H1 (cell line): ENCODE measurements at regions not wholly inside any gene's neighbourhood (a gene's known extent, or its start where the extent isn't known, plus 50 kb on each side); places are given as distances from the start of the nearest gene placed in this dataset.
"Not testable (repeated sequence)": the region's sequence is repeated elsewhere in the genome, so short reads cannot be mapped to it uniquely, and the experiment has no call there.

Experiments used
- CTCF ChIA-PET: fragments of 300-600 bp; sonication (Branson Sonifier 250); formaldehyde crosslinking; loops from one replicate; lab custom pipeline; 2021; ENCODE audit not compliant: partially characterized antibody; lab: Charles Lee
- POLR2A ChIA-PET: fragments of 300-600 bp; sonication (Branson Sonifier 250); formaldehyde crosslinking; loops from one replicate; lab custom pipeline; 2021; ENCODE audit warnings: inconsistent platforms; ENCODE audit not compliant: partially characterized antibody; lab: Charles Lee
- DNase-seq, 2 experiments: peaks; one replicate each; pipeline versions ENCODE4 v3.0.0 to v3.0.0-alpha.2; 2010 to 2022; ENCODE audit warnings: low spot score in 2 of 2, low read depth in 1 of 2, mixed read lengths in 1 of 2
- FAIRE-seq: peaks from 2 replicates; lab custom pipeline; 2011; peaks lifted over from hg19 to GRCh38; lab: Jason Lieb, UNC
- H2AFZ ChIP-seq: 2 replicates; pipeline ENCODE4 v1.8.1; 2012; ENCODE audit warnings: low read length, inconsistent platforms
- H2AK5ac ChIP-seq: 2 replicates; pipeline ENCODE4 v1.6.1; 2013; ENCODE audit warnings: low read depth, low read length
- H2BK120ac ChIP-seq: replicated peaks from 2 replicates; pipeline ENCODE3; 2013; ENCODE audit warnings: low read depth, low read length, inconsistent platforms
- H2BK12ac ChIP-seq: 2 replicates; pipeline ENCODE4 v1.6.1; 2013; ENCODE audit warnings: low read depth, low read length
- H2BK15ac ChIP-seq: 2 replicates; pipeline ENCODE4 v1.6.1; 2013; ENCODE audit warnings: low read length
- H2BK20ac ChIP-seq: 2 replicates; pipeline ENCODE4 v1.6.1; 2013; ENCODE audit warnings: low read length
- H2BK5ac ChIP-seq: 2 replicates; pipeline ENCODE4 v1.6.1; 2013; ENCODE audit warnings: low read depth, low read length
- H3K14ac ChIP-seq: 2 replicates; pipeline ENCODE4 v1.6.1; 2013; ENCODE audit warnings: inconsistent platforms; ENCODE audit not compliant: insufficient read length
- H3K18ac ChIP-seq: 2 replicates; pipeline ENCODE4 v1.6.1; 2013; ENCODE audit warnings: low read length; ENCODE audit errors: extremely low read depth
- H3K23ac ChIP-seq: 2 replicates; pipeline ENCODE4 v1.6.1; 2013; ENCODE audit warnings: inconsistent platforms; ENCODE audit not compliant: insufficient read length
- H3K23me2 ChIP-seq: 2 replicates; pipeline ENCODE4 v1.6.1; 2013; ENCODE audit warnings: low read depth, low read length
- H3K27ac ChIP-seq: 2 replicates; pipeline ENCODE4 v1.6.1; 2011; ENCODE audit warnings: low read depth, low read length, inconsistent platforms
- H3K27me3 ChIP-seq, 4 experiments: replicated peaks in 1 of 4; 1 replicate in 1 of 4; 2 replicates in 3 of 4; pipeline versions ENCODE4 v1.6.1 to v1.8.1; 2011 to 2013; ENCODE audit warnings: low read length in 3 of 4, mild to moderate bottlenecking in 3 of 4, inconsistent platforms in 2 of 4, mixed read lengths in 2 of 4, moderate library complexity in 1 of 4; ENCODE audit not compliant: control insufficient read depth in 3 of 4, insufficient read depth in 3 of 4; ENCODE audit errors: extremely low read depth in 1 of 4
- H3K36me3 ChIP-seq, 4 experiments: 2 replicates each; pipeline versions ENCODE4 v1.6.1 to v1.8.1; 2011 to 2013; ENCODE audit warnings: mild to moderate bottlenecking in 4 of 4, low read length in 3 of 4, moderate library complexity in 2 of 4, control low read depth in 1 of 4, inconsistent platforms in 1 of 4; ENCODE audit not compliant: insufficient read depth in 4 of 4, control insufficient read depth in 2 of 4
- H3K4ac ChIP-seq: replicated peaks from 2 replicates; pipeline ENCODE3; 2013; ENCODE audit warnings: low read length, low read depth, mixed read lengths, inconsistent platforms; ENCODE audit not compliant: insufficient read length
- H3K4me1 ChIP-seq, 4 experiments: replicated peaks in 1 of 4; 1 replicate in 1 of 4; 2 replicates in 3 of 4; pipeline versions ENCODE4 v1.6.1 to v1.8.1; 2011 to 2013; ENCODE audit warnings: low read length in 3 of 4, inconsistent platforms in 2 of 4, mixed read lengths in 1 of 4; ENCODE audit not compliant: insufficient read depth in 4 of 4, control insufficient read depth in 3 of 4
- H3K4me2 ChIP-seq, 2 experiments: 2 replicates each; pipeline versions ENCODE4 v1.6.1 to v1.8.1; 2011 to 2013; ENCODE audit warnings: low read depth in 2 of 2, low read length in 2 of 2, control low read depth in 1 of 2, inconsistent platforms in 1 of 2, mild to moderate bottlenecking in 1 of 2; ENCODE audit not compliant: insufficient read depth in 1 of 2
- H3K4me3 ChIP-seq, 4 experiments: fragments of 200-600, 300-600 bp in 1 of 4; sonication (generic), shearing (Covaris generic), sonication (Bioruptor Twin) in 1 of 4; 2 replicates each; pipeline versions ENCODE4 v1.5.1 to v1.8.1; 2011 to 2016; ENCODE audit warnings: low read length in 4 of 4, low read depth in 3 of 4, control low read depth in 2 of 4, inconsistent platforms in 2 of 4, mild to moderate bottlenecking in 2 of 4, mixed read lengths in 1 of 4, moderate library complexity in 1 of 4; ENCODE audit not compliant: insufficient read depth in 2 of 4; ENCODE audit errors: extremely low read depth in 1 of 4
- H3K56ac ChIP-seq: replicated peaks from 2 replicates; pipeline ENCODE3; 2013; ENCODE audit warnings: low read depth, mild to moderate bottlenecking, mixed read lengths, low read length, inconsistent platforms; ENCODE audit not compliant: insufficient read length
- H3K79me1 ChIP-seq: 2 replicates; pipeline ENCODE4 v1.6.1; 2013; ENCODE audit warnings: low read depth, low read length, control low read depth
- H3K79me2 ChIP-seq, 2 experiments: 2 replicates each; pipeline versions ENCODE4 v1.6.1 to v1.8.1; 2012 to 2013; ENCODE audit warnings: low read length in 2 of 2, mild to moderate bottlenecking in 2 of 2, inconsistent platforms in 1 of 2; ENCODE audit not compliant: insufficient read depth in 2 of 2, control insufficient read depth in 1 of 2
- H3K9ac ChIP-seq, 4 experiments: replicated peaks in 1 of 4; 1 replicate in 1 of 4; 2 replicates in 3 of 4; pipeline versions ENCODE4 v1.6.1 to v1.8.1; 2011 to 2013; ENCODE audit warnings: low read depth in 3 of 4, low read length in 3 of 4, control low read depth in 2 of 4, mild to moderate bottlenecking in 2 of 4, moderate library complexity in 2 of 4, inconsistent platforms in 1 of 4; ENCODE audit errors: extremely low read depth in 1 of 4
- H3K9me3 ChIP-seq, 2 experiments: 2 replicates each; pipeline versions ENCODE4 v1.6.1 to v1.8.1; 2012 to 2013; ENCODE audit warnings: mild to moderate bottlenecking in 2 of 2, moderate library complexity in 2 of 2, control low read depth in 1 of 2, inconsistent platforms in 1 of 2, low read depth in 1 of 2, low read length in 1 of 2, mixed read lengths in 1 of 2; ENCODE audit not compliant: insufficient read depth in 2 of 2
- H4K20me1 ChIP-seq, 2 experiments: replicated peaks in 1 of 2; 2 replicates each; pipeline versions ENCODE3 to v1.8.1; 2011 to 2013; ENCODE audit warnings: inconsistent platforms in 2 of 2, low read length in 2 of 2, mild to moderate bottlenecking in 1 of 2; ENCODE audit not compliant: insufficient read depth in 2 of 2, control insufficient read depth in 1 of 2
- H4K5ac ChIP-seq: 2 replicates; pipeline ENCODE4 v1.6.1; 2013; ENCODE audit warnings: low read length, low read depth, mixed read lengths, inconsistent platforms; ENCODE audit not compliant: insufficient read length
- H4K8ac ChIP-seq: 2 replicates; pipeline ENCODE4 v1.8.0; 2013; ENCODE audit warnings: mild to moderate bottlenecking, moderate library complexity, low read length, inconsistent platforms; ENCODE audit not compliant: insufficient read depth; ENCODE audit errors: extremely low read depth
- H4K91ac ChIP-seq: replicated peaks from 2 replicates; pipeline ENCODE3; 2013; ENCODE audit warnings: low read length, mixed read lengths, inconsistent platforms; ENCODE audit not compliant: insufficient read length
- WGBS, 2 experiments: shearing (Covaris generic) in 1 of 2; methylation state at CpG; one replicate each; pipeline versions ENCODE4 v1.1.6 to v1.1.7; 2013 to 2015; ENCODE audit warnings: low lambda C conversion rate in 2 of 2, mixed read lengths in 2 of 2, inconsistent platforms in 1 of 2, low coverage in 1 of 2, missing lambda C conversion rate in 1 of 2; ENCODE audit not compliant: insufficient replicate concordance in 2 of 2, insufficient coverage in 1 of 2, insufficient read length in 1 of 2; ENCODE audit errors: extremely low coverage in 1 of 2, missing lambda C conversion rate in 1 of 2; 5-methylcytosine and 5-hydroxymethylcytosine counted together

DNA sequence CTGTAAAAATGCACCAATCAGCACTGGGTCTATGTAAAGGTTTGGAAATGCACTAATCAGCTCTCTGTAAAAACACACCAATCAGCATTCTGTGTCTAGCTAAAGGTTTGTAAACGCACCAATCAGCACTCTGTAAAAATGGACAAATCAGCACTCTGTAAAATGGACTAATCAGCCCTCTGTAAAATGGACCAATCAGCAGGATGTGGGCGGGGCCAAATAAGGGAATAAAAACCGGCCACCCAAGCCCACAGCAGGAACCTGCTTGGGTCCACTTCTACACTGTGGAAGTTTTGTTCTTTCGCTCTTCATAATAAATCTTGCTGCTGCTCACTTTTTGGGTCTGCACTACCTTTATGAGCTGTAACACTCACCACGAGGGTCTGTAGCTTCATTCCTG, 101.0 kb downstream of the SMC2 start:
- H3K4me2 ChIP-seq, H2BK12ac ChIP-seq, H2BK120ac ChIP-seq, H2AFZ ChIP-seq, POLR2A ChIA-PET, DNase-seq, H2BK20ac ChIP-seq, H3K27ac ChIP-seq, H2BK15ac ChIP-seq, H3K14ac ChIP-seq, H3K9me3 ChIP-seq, H4K8ac ChIP-seq, H3K56ac ChIP-seq, H4K91ac ChIP-seq, H2BK5ac ChIP-seq, H3K23ac ChIP-seq, H3K36me3 ChIP-seq, H3K27me3 ChIP-seq, H3K4me3 ChIP-seq, H3K18ac ChIP-seq, H3K79me1 ChIP-seq, H3K4me1 ChIP-seq, H4K20me1 ChIP-seq, H3K9ac ChIP-seq, H4K5ac ChIP-seq, H3K79me2 ChIP-seq, CTCF ChIA-PET, H3K4ac ChIP-seq, H2AK5ac ChIP-seq, H3K23me2 ChIP-seq, FAIRE-seq: not testable (repeated sequence)
- WGBS, 2 experiments, result 93% methylated on average over 5 of the region's 5 CpGs; no CpG with 5 or more reads in 1 of the 2 experiments
